H9 (cell line): ENCODE measurements at regions not wholly inside any gene's neighbourhood (a gene's known extent, or its start where the extent isn't known, plus 50 kb on each side); places are given as distances from the start of the nearest gene placed in this dataset.

ENCODE experiments used
- DNase-seq: peaks from one replicate; pipeline ENCODE4 v3.0.0-alpha.2; 2017
- H2AFZ ChIP-seq: one replicate; pipeline ENCODE4 v1.6.1; 2013; ENCODE audit warnings: mild to moderate bottlenecking, low read length, control low read depth, moderate library complexity
- H2AK5ac ChIP-seq: 2 replicates; pipeline ENCODE4 v1.6.1; 2013; ENCODE audit warnings: low read length, control low read depth, mixed read lengths; ENCODE audit not compliant: insufficient read length
- H2BK120ac ChIP-seq: one replicate; pipeline ENCODE4 v1.6.1; 2013; ENCODE audit warnings: low read depth, mild to moderate bottlenecking, low read length, control low read depth, inconsistent platforms; ENCODE audit not compliant: poor library complexity, severe bottlenecking
- H2BK12ac ChIP-seq: 2 replicates; pipeline ENCODE4 v1.6.1; 2013; ENCODE audit warnings: low read length, control low read depth, mixed read lengths, low read depth; ENCODE audit not compliant: insufficient read length
- H2BK15ac ChIP-seq: 2 replicates; pipeline ENCODE4 v1.6.1; 2013; ENCODE audit warnings: low read depth, low read length, control low read depth
- H2BK20ac ChIP-seq: one replicate; pipeline ENCODE4 v1.6.1; 2013; ENCODE audit warnings: low read depth, mild to moderate bottlenecking, low read length, control low read depth, inconsistent platforms; ENCODE audit not compliant: poor library complexity, severe bottlenecking
- H2BK5ac ChIP-seq: 2 replicates; pipeline ENCODE4 v1.6.1; 2013; ENCODE audit warnings: low read length, control low read depth, mixed read lengths; ENCODE audit not compliant: insufficient read length
- H3K14ac ChIP-seq: 2 replicates; pipeline ENCODE4 v1.6.1; 2013; ENCODE audit warnings: low read length, control low read depth; ENCODE audit not compliant: insufficient read depth
- H3K18ac ChIP-seq: 2 replicates; pipeline ENCODE4 v1.6.1; 2013; ENCODE audit warnings: low read depth, mild to moderate bottlenecking, mixed read lengths, low read length, control low read depth; ENCODE audit not compliant: insufficient read length
- H3K23ac ChIP-seq: 2 replicates; pipeline ENCODE4 v1.6.1; 2013; ENCODE audit warnings: low read length, control low read depth, mixed read lengths, low read depth; ENCODE audit not compliant: insufficient read length
- H3K23me2 ChIP-seq: 2 replicates; pipeline ENCODE4 v1.6.1; 2013; ENCODE audit warnings: low read depth, mild to moderate bottlenecking, mixed read lengths, low read length, control low read depth; ENCODE audit not compliant: insufficient read length, poor library complexity, severe bottlenecking
- H3K27ac ChIP-seq: 2 replicates; pipeline ENCODE4 v1.5.1; 2013; ENCODE audit warnings: low read length, control low read depth, mixed read lengths, low read depth; ENCODE audit not compliant: insufficient read length
- H3K27me3 ChIP-seq: 2 replicates; pipeline ENCODE4 v1.6.1; 2013; ENCODE audit warnings: low read length, control low read depth, inconsistent platforms; ENCODE audit not compliant: insufficient read depth
- H3K4ac ChIP-seq: 2 replicates; pipeline ENCODE4 v1.6.1; 2013; ENCODE audit warnings: low read depth, mild to moderate bottlenecking, control low read depth, inconsistent platforms, low read length, moderate library complexity
- H3K4me1 ChIP-seq: 2 replicates; pipeline ENCODE4 v1.6.1; 2013; ENCODE audit warnings: low read length, control low read depth, inconsistent platforms; ENCODE audit not compliant: insufficient read depth
- H3K4me2 ChIP-seq: 2 replicates; pipeline ENCODE4 v1.6.1; 2013; ENCODE audit warnings: low read length, control low read depth, mixed read lengths; ENCODE audit not compliant: insufficient read length, insufficient read depth
- H3K56ac ChIP-seq: 2 replicates; pipeline ENCODE4 v1.6.1; 2013; ENCODE audit warnings: low read depth, mild to moderate bottlenecking, mixed read lengths, low read length, control low read depth; ENCODE audit not compliant: insufficient read length
- H3K79me1 ChIP-seq: 2 replicates; pipeline ENCODE4 v1.6.1; 2013; ENCODE audit warnings: low read depth, mild to moderate bottlenecking, moderate library complexity, low read length, control low read depth, inconsistent platforms; ENCODE audit not compliant: insufficient read depth, poor library complexity, severe bottlenecking
- H3K79me2 ChIP-seq: 2 replicates; pipeline ENCODE4 v1.6.1; 2013; ENCODE audit warnings: low read length, control low read depth, inconsistent platforms; ENCODE audit not compliant: insufficient read depth
- H3K9ac ChIP-seq: 2 replicates; pipeline ENCODE4 v1.6.1; 2013; ENCODE audit warnings: low read length, control low read depth, mixed read lengths; ENCODE audit not compliant: insufficient read length; ENCODE audit errors: extremely low read depth
- H3K9me3 ChIP-seq: one replicate; pipeline ENCODE4 v1.6.1; 2013; ENCODE audit warnings: low read depth, low read length, inconsistent platforms; ENCODE audit not compliant: control insufficient read depth
- H3T11ph ChIP-seq: one replicate; pipeline ENCODE4 v1.6.1; 2013; ENCODE audit warnings: mild to moderate bottlenecking, low read length, control low read depth, inconsistent platforms
- H4K20me1 ChIP-seq: one replicate; pipeline ENCODE4 v1.6.1; 2013; ENCODE audit not compliant: control insufficient read depth, insufficient read length, insufficient read depth
- H4K5ac ChIP-seq: 2 replicates; pipeline ENCODE4 v1.6.1; 2013; ENCODE audit warnings: low read depth, mild to moderate bottlenecking, mixed read lengths, low read length, control low read depth; ENCODE audit not compliant: insufficient read length
- H4K8ac ChIP-seq: replicated peaks from 2 replicates; pipeline ENCODE4 v1.6.1; 2013; ENCODE audit warnings: low read length, control low read depth, mixed read lengths, low read depth; ENCODE audit not compliant: insufficient read length
- H4K91ac ChIP-seq: 2 replicates; pipeline ENCODE4 v1.6.1; 2013; ENCODE audit warnings: low read depth, mild to moderate bottlenecking, moderate library complexity, mixed read lengths, low read length, control low read depth; ENCODE audit not compliant: insufficient read length
- H3K27ac Mint-ChIP-seq, 3 experiments: 2 replicates in 2 of 3; 3 replicates in 1 of 3; pipeline ENCODE4 v1.8.0; 2020 to 2021; ENCODE audit warnings: mixed read lengths in 3 of 3, mild to moderate bottlenecking in 1 of 3, moderate library complexity in 1 of 3
- H3K27me3 Mint-ChIP-seq: 2 replicates; pipeline ENCODE4 v1.8.0; 2021; ENCODE audit warnings: low read depth, mild to moderate bottlenecking, moderate library complexity, mixed read lengths
- H3K36me3 Mint-ChIP-seq, 3 experiments: 2 replicates in 2 of 3; 3 replicates in 1 of 3; pipeline ENCODE4 v1.8.0; 2020 to 2021; ENCODE audit warnings: low read depth in 3 of 3, mixed read lengths in 3 of 3; ENCODE audit not compliant: insufficient read depth in 1 of 3
- H3K4me1 Mint-ChIP-seq, 2 experiments: 2 replicates each; pipeline ENCODE4 v1.8.0; 2020; ENCODE audit warnings: mixed read lengths in 2 of 2
- H3K4me3 Mint-ChIP-seq, 2 experiments: 2 replicates in 1 of 2; 3 replicates in 1 of 2; pipeline ENCODE4 v1.8.0; 2020 to 2021; ENCODE audit warnings: mild to moderate bottlenecking in 2 of 2, mixed read lengths in 2 of 2, moderate library complexity in 1 of 2
- H3K9me3 Mint-ChIP-seq, 2 experiments: 2 replicates in 1 of 2; 3 replicates in 1 of 2; pipeline ENCODE4 v1.8.0; 2020; ENCODE audit warnings: mild to moderate bottlenecking in 2 of 2, mixed read lengths in 2 of 2, moderate library complexity in 1 of 2
- WGBS: extraction: QIAGEN DNeasy Blood & Tissue Kit; methylation state at CpG from one replicate; pipeline ENCODE4 v1.1.7; 2013; ENCODE audit warnings: missing lambda C conversion rate, low lambda C conversion rate, mixed read lengths; ENCODE audit not compliant: insufficient read length; ENCODE audit errors: extremely low coverage; 5-methylcytosine and 5-hydroxymethylcytosine counted together
- TF ChIP-seq, protein P1 (sequence below): fragments of 200-600 bp; sonication (generic); conservative IDR thresholded peaks from 3 replicates; pipeline ENCODE4 v1.8.0; 2021; ENCODE audit warnings: antibody characterized with exemption, mild to moderate bottlenecking

GRCh38 chrX:95441836-95442235 lies 1242.8 kb upstream of the DIAPH2 start:
- Histone ChIP-seq H2BK20ac (no peak overlapping the region), H3T11ph (no peak overlapping the region), H3K4me2 (no peak overlapping the region), H4K5ac (no peak overlapping the region), H3K4me1 (no peaks in the 10 kb centered on the region), H3K79me2 (no peaks in the 10 kb centered on the region), H4K8ac (no peak overlapping the region), H3K27ac (no peak overlapping the region), H3K9me3 (no peaks in the 10 kb centered on the region), H2AFZ (no peak overlapping the region), H4K91ac (no peak overlapping the region), H3K23me2 (no peaks in the 10 kb centered on the region), H3K27me3 (no peaks in the 10 kb centered on the region), H3K14ac (no peak overlapping the region), H2BK120ac (no peak overlapping the region), H2AK5ac (no peak overlapping the region), H4K20me1 (no peaks in the 10 kb centered on the region), H3K56ac (no peak overlapping the region), H2BK5ac (no peak overlapping the region), H3K79me1 (no peaks in the 10 kb centered on the region), H3K4ac (no peak overlapping the region), H2BK15ac (no peak overlapping the region), H2BK12ac (no peak overlapping the region), H3K18ac (no peak overlapping the region), H3K9ac (no peak overlapping the region), H3K23ac (no peak overlapping the region)
- peaks cover 5 to 9% of the 10 kb centered on the region in 2 experiments; a peak in 4 of 5 replicates for H3K9me3 Mint-ChIP-seq
- peaks cover 4% of the 10 kb centered on the region; the same call in 1 of the 2 replicates for H3K27me3 Mint-ChIP-seq
- WGBS: no CpG with 5 or more reads among the region's 4 CpGs
- peaks cover 0 to 1% (median 0%) of the 10 kb centered on the region in 3 experiments; a peak in 2 of 7 replicates for H3K36me3 Mint-ChIP-seq
- TF ChIP-seq, protein P1, sequence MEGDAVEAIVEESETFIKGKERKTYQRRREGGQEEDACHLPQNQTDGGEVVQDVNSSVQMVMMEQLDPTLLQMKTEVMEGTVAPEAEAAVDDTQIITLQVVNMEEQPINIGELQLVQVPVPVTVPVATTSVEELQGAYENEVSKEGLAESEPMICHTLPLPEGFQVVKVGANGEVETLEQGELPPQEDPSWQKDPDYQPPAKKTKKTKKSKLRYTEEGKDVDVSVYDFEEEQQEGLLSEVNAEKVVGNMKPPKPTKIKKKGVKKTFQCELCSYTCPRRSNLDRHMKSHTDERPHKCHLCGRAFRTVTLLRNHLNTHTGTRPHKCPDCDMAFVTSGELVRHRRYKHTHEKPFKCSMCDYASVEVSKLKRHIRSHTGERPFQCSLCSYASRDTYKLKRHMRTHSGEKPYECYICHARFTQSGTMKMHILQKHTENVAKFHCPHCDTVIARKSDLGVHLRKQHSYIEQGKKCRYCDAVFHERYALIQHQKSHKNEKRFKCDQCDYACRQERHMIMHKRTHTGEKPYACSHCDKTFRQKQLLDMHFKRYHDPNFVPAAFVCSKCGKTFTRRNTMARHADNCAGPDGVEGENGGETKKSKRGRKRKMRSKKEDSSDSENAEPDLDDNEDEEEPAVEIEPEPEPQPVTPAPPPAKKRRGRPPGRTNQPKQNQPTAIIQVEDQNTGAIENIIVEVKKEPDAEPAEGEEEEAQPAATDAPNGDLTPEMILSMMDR: no peak
- no peak for DNase-seq
- no peaks in the 10 kb centered on the region for H3K4me1 Mint-ChIP-seq
- H3K27ac Mint-ChIP-seq: no peak overlapping the region
- no peak overlapping the region for H3K4me3 Mint-ChIP-seq
